DMS53 (cell line): ENCODE measurements at regions not wholly inside any gene's neighbourhood (a gene's known extent, or its start where the extent isn't known, plus 50 kb on each side); places are given as distances from the start of the nearest gene placed in this dataset.
A peak's percentile ranks its signal among the peaks of the same experiment; 100 is the strongest.

ENCODE experiments used
- DNase-seq: peaks from one replicate; lab custom pipeline; 2025; lab: John Stamatoyannopoulos, UW

DNA sequence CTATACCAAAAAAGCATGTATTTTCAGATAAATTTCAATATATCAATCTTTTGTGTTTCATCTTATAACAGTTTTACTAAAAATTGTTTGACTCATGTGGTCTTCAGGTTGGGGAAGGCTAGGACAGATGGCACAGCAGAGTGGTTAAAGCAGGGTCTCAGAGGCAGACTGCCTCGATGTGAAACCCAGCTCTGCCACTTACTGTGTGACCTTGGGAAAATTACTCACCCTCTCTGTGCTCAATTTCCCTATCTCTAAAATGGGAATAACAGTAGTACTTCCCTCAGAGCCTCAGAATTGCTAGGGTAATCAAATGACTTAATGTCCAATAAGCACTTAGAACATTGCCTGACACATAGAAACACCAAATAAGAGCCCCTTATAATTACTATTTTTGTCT lies 262.1 kb upstream of the FMN2 start:
- no peak for DNase-seq

DNA sequence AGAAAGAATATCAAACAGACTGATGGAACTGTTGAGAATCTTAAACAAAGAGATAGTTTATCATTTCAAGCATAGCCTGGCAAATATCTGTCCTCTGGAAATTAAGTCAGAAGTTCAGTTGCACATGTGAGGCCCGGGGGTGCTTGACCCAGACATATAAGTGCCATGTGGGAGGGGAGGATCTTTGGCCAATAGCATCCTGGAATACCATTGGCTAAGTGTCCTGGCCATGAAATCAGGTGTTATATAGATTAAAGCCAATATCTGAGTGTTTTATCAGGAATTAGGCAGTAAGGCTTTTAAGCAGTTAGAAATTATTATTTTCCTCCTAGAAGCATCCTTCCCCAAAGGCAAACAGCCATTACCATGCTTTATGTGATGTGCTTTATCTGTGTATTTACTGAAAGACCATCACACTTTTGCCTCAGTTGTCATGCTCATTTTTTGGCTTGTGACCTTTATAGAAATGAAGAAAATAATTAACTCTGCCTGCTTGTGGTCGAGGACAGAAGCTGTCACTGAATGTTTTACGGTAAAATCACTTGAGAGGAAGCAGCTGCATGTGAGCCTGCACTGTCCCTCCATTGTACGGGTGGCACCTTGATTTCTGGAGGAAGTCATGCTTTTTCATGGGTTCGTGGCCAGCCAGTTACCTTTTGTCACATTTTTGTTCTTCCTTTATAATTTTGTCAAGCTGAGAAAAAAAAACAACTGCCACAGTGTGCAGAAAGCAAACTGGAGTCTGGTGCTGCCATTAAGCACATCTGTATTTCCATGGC lies 259.9 kb upstream of the FMN2 start:
- DNase-seq, result no peak

DNA sequence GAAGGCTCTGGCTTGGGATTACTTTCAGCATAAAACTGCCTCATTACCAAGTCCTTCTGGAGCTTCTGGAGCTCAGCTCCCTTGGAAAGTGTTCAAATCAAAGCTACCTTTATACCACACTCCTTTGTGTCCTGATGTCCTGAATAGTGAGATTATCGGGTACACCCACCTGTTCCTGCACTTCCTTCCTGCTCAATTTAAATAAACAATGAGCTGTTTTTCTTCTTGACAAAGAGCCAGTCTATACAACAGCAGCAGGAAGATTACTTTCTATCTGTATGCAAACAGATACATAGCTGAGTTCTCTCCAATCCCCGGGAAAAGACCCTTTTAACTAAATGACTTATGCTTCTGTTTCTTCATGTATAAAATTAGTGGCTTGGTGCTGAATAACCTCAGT lies 258.0 kb upstream of the FMN2 start:
- DNase-seq, result peak; percentile 54

DNA sequence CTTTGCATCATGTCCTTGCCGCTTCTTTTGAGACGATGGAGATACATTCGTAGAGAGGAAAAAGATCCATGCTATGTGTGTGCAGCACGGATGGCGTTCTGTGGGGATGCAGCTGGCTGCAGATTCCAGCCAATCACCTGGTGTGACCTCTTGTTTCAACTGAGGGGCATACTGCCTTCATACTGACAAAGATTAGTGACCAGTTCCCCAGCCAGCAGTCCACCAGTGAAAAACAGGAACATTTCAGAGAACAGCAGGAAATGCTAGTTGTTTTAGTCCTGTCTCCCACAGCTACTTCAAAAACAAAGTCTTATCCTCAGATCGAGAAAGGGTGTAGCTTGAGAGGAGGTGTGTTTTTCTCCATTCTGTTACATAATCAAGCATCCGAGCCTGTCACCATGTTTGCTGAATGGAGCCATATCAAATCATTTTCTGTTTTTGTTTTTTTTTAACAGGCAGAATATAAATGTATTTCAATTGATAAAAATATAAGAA lies 255.7 kb upstream of the FMN2 start:
- DNase-seq, result no peak

DNA sequence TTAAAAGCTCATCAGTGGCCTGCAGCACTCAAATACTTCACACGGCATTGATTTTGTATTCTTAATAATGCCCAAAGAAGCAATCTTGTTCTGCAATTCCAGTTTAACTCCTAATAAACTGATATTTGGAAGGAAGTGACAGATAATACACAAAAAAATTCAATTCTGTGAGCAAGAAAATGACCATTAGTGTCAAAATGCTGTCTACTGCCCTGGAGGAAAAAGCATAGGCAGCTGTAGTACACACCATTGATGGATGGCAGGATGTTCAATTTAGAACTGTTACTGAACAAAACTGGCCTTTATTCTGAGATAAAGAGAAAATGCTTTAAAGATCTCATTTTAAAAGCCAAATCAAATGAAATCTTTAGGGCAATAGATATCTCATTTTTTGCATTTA lies 251.3 kb upstream of the FMN2 start:
- no peak for DNase-seq

DNA sequence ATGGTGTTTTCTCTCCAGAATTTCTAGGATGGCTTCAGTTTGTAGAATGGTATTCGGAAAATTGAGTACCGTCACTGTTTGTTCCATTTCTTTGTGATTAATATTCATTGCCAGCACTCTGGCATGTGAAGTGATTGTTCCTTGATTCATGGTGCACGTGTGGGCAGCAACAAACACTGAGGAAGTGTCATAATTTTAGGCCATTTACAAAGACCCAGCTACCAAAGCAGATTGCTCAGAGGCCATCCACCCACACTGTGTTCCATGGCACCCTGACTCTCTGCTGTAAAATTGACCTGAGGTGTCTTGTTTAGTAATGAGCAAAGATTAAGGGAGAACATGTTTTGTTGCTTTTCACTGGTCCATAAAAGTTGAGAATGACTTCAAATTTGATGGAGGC lies 250.9 kb upstream of the FMN2 start:
- no peak for DNase-seq

DNA sequence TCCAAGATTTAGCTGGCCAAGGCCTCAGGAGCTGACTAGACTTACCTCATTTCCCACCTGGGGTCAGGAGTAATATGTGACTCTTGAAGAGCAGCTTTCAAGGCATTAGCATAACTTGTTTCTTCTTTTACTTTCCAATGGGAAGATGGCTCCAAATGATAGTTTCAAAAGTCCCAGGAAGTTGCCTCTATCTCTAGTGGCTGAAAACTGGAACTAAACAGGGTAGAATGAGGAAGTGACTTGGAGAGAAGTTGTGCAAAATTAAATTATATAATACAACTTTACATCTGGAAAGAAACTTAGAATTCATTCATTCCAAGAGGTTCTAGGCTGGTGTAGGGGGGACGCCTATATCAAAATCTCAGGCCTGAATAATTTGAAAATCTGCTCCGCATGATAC lies 250.1 kb upstream of the FMN2 start:
- no peak for DNase-seq

DNA sequence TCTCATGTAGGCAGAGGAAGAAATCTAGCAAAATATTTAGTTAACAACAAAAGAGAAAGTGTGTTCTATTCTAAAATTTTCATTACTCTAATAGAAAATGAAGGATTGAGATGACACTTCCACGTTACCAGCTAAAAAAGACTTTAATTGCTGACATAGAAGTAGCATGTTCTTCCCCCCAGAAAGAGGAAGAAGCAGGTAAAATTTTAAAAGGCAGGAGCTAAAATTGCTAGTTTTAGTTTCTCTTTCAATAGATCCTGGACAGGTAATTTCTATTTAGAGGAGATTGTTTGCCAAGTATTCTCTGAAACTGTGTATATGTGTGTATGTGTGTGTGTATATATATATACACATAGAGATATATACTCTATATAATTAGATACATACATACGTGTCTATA lies 248.1 kb upstream of the FMN2 start:
- DNase-seq, result no peak

DNA sequence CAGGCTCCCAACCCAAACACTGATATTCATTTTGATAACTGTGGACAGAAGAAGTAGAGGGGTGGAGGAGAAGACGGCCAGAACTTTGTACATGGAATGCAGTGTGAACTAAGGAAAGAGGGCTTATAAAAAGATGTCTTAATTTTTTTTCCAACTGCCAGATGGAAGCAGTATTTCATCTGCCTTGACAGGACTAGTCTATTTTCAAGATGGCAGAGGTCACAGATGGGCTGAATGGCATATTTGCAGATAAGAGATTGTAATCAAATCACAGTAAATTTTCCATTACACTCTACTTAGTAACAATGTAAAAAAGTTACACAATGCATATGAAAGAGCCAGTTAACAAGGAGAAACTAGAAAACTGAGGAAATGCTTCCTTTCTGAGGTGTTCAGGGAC lies 246.8 kb upstream of the FMN2 start:
- DNase-seq, result no peak

DNA sequence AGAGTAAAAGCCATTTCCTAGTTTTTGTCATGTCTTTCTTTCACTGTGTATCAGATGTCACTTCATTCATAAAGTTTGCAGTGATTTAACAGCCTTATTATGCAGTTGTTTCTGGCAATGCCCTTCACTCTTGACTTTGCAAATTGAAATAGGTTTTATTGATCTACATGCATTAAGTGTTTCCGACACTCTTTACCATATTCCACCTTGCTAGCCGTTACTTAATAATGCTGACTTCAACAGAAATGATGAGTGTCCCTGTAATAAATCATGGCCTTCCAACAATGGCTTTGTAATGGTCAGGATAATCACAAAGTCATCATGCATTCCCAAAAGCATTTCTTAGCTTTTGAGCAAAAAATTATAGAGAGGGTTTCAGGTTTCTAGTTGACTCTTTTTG lies 236.8 kb upstream of the FMN2 start:
- DNase-seq, result no peak

DNA sequence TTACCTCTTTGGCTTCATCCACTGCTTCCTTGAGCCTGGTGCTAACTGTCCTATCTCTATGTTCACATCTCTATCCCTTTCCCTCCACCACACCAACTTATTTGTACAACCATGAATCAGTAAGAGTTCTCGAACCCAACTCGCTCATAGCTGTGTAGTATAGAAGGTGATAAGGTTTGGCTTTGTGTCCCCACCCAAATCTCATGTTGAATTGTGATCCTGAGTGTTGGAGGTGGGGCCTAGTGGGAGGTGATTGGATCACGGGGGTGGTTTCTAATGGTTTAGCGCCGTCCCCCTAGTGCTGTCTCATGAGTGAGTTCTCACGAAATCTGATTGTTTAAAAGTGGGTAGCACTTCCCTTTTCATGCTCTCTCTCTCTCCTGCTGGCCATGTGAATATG lies 235.6 kb upstream of the FMN2 start:
- DNase-seq, result no peak

DNA sequence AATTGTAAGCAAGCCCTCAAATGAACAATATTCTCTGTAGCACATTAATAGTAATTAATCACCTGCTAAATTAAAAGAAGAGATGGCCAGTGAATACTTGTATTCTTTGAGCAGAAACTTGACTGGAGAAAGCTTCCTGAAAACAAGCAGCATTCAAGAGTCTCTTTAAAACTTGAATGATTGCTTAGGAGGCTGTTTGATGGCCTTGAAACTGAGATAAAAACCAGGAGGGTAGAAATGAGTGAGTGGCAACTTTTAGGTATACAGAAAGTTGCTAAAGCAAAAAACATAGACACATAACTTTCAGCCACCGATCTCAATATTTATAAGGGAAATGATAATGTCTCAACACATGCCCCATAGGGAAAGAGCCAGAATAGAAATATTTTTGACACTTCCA lies 234.8 kb upstream of the FMN2 start:
- no peak for DNase-seq

DNA sequence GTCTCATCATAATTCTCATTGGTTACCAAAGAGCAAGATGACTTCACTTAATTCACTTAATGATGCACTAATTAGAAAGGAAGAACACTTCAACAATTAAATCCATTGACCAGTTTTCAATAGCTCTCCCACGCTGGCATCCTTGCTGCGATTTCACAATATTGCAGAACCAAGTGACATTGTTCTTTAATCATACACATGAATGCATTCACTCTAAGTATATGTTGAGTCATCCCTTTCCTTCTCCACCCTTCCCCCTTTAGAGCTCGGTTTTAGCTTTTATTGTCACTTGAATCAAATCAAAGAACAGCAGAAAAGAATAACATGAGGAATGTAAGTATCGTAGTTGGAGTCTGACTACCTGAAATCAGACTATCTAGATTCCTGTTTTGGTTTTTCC lies 233.6 kb upstream of the FMN2 start:
- DNase-seq, result peak; percentile 48

DNA sequence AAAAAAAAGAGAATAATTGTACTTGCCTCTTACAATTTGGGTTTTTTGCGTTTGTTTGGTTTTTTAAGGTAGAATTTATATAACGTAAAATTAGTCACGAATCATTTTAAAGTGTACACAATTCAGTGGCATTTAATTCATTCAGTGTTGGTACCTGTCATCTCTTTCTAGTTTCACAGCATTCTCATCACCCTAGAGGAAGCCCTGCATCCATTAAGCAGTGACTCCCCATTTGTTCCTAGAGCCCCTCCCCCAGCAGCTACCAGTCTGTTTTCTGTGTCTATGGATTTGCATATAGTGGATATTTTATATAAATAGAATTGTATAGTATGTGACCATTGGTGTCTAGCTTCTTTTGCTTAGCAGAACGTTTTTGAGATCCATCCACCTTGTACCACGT lies 233.2 kb upstream of the FMN2 start:
- no peak for DNase-seq

DNA sequence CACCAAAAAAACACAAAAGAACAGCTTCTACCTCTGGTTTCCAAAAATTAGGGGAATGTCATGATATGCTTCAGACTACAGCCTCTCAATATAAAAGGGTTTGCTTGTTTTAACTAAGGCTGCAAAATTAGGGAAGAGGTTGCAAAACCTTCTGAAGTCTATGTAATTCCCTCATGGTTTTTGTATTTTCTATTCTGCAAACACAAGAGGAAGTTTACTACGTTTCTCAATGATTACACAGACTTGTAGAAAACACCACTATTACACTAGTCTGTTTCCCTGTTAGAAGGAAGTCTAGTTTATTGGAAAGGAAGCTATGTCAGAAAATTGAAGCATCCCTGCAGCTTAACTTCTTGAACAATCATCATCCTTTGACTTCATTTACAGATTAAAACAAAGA lies 229.7 kb upstream of the FMN2 start:
- DNase-seq, result no peak

DNA sequence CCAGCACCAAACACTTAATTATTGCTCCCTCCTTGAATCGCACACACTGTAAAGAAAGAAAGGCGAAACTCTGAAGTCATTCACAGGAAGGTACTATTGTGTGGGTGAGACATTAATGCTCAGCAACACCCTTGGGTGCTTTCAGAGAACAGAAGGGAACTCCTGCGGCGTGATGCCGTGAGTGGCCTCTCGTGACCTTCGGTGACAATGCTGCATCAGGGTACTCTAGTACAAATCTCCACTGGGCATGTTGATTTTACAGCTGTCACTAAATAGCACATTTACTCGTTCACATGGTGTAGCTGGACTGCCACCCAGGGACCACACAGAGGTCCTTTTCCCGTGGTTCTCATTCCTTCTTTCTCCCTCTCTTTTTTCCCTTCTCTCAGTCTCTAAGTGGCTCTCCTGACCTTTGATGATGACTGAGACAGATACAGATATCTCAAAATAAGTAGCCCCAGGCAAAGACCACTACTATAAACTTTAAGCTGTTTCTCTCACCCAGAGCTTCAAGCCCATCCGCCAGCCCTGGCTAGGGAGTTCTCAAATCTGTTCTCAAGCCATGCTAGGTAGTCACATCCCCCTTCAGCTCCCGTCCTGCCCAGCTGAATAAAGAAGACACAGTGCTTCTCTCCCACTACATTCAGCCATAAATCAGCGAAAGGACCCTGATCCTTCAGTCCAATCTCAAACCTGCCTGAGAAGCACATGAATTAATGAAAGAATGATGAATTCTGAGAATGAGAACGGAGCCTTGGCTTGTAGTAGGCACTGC lies 223.4 kb upstream of the FMN2 start:
- DNase-seq, result no peak

DNA sequence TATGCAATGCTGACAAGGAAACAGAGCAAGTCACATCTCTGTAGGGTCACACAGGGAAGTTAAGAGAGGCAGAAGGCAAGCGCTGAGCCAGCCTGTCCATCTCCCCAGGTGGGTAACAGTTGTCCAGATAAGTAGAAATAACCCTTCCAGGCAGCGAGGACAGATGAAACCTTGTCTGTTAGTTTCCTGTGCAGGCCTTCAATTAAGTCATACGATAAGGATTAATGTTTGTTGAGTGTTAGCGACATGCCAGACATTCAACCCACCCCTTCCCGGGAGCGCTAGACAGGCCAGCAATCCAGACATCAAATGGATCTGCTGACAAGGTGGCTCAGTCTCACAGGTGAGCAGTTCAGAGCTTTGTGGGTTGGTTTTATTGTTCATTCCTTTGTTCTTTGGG lies 221.5 kb upstream of the FMN2 start:
- no peak for DNase-seq

DNA sequence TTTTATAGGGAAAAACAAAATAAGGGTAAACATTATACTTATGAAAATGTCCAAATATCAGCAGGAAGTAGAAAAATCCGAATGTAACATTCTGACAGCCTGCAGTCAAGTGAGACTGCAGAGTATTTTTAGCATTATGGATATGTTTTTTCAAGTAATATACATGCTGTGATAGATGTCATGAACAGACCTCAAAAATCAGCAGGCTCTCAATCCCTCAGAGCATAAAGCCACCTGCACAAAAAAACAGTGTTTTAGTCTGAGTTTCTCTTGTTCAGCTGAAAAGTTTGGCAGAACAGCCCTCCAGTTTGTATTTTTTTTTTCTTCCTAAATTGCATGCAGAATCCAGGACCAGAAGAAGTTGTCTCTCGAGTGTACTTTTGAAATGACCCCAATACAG lies 219.1 kb upstream of the FMN2 start:
- no peak for DNase-seq

DNA sequence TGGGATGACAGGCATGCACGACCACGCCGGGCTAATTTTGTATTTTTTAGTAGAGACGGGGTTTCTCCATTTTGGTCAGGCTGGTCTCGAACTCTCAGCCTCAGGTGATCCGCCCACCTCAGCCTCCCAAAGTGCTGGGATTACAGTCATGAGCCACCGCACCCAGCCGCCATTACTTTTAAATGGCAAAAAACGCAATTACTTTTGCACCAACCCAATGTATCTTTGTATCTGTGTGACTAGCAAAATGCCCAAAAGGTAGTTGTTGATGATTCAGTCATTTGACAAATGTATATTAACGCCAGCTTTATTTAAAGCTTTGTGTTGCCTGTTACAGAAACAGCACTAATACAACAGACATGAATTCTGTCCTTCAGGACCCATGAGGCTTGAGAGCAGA lies 216.9 kb upstream of the FMN2 start:
- no peak for DNase-seq

DNA sequence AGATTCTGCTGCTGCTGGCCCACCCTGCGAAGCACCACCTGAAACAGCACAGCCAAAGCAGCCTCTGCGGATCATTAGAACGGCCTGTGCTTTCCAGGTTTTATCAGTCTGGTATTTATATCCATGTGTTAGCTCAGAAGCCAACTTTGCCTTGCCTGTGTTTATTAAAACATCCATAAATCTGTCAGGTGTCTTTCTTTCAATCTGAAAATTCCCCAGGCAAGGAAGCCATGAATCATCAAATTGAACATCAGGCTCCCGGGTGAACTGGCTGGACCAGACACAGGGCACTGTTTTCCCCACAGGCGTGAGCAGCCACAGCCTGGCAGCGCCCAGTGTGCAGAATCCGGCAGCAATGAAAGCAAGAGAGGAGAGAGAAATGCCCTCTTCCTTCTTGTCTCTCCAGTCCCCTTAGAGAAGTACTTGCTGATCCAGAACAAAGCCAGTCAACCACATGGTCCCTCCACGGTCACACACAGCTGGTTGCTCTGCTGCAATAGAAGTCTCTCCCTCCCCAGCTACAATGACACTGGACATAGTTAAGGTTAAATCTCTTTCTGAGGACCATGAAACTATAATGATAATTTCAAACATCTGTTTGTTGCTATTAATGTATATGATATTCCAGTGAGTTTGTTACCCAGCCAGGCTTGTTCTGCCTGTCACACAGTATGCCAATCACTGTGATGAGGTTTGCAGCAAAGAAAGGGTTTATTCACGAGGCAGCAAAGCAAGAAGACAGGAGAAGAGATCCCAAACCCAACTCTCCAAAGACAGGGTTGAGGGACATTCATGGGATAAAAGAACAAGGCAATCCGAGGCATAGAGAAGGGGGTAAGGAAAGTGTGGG lies 212.1 kb upstream of the FMN2 start:
- no peak for DNase-seq

DNA sequence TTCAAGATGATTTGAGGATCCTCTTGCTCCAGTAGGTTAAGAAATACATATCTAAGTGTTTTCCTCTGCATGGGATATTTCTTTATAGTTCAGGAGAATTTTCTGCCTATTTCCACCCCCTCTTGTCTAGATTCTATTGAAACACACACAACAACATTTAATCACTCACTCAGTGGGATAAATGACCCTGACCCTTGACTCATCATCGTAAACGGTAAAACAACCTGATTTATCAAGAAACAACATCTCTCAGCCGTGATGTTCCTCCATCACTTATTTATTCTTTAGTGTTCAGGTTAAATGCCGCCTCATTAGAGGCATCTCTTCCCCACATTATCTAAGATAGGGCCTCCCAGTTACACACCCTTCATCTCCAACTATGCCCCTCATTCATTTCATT lies 208.7 kb upstream of the FMN2 start:
- DNase-seq, result no peak

DNA sequence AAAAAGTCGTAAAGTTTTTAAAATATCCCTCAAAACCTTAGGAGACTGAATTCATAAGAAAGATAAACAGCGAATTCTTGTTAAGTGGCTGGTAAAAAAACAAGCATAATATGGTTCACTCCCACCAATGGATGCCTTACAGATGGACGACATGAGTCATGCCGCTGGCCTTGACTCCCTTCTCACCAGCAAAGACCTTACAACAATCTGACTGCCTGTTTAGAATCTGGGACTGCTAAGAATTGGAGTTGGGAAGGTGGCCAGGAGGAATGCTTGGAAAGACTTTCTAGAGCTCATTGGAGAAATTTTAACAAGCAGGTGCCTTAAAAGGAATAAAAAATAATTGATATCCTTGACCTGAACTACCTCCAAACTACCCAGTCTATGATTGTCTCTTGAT lies 206.9 kb upstream of the FMN2 start:
- DNase-seq, result no peak

DNA sequence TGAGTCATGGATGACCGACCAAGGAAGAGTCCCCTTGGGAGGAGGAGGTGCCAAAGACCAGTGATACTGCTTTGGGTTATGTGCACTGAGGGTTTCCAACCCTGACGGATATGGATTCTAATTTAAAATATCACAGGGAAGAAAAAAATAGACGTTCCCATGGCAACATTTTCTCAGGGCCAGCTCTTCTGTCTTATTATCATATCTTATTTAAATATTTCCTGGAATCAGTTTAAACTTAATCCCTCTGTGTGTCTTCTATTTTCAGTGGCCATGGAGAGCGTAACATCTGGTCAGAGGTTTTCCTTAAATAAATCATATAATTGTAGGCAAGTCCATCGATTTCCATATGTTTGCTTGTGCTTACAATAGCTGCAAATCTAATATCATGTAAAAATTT lies 205.4 kb upstream of the FMN2 start:
- DNase-seq, result no peak
